H4 (cell line): ENCODE measurements at regions not wholly inside any gene's neighbourhood (a gene's known extent, or its start where the extent isn't known, plus 50 kb on each side); places are given as distances from the start of the nearest gene placed in this dataset.
A peak's percentile ranks its signal among the peaks of the same experiment; 100 is the strongest.

Source experiments
- DNase-seq: peaks from one replicate; pipeline ENCODE4 v3.0.0-alpha.2; 2015; ENCODE audit warnings: low spot score

DNA sequence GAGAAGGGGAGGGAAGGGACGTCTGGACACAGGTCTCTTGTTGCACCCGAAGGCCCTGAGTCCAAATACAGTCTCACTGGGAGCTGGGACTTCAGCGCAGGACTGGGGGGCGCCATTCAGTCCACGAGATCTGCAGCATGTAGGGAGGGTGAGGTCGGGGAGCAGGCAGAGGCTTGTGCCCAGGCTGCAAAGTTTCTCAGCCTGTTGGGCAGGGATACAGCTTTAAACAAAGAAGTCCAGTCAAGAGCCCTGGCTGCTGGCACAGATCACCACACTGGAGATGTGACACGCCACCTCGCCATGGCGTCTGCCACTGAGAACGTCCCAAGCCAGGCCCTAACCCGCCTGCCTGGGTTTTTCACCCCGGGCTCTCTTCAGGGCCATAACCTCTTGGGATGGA lies 256.6 kb downstream of the DLL1 start:
- no peak for DNase-seq

DNA sequence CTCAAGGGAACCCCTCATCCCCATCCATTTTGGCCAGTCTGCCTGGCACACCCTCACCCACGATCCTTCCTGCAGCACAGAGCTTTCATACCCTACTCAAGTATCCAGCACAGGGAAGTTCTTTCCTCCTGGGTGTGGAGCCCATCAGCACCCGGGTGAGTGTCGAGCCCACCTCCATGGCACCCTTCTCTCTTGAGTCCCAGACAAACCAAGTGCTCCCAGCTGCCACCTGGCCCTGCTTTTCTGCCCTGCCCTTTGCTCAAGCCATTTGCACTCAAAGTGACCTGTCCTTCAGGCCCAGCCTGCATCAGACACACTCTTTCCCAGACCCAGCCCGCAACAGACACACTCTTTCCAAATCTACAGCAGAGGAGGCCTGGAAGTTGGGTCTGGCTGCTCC lies 257.2 kb downstream of the DLL1 start:
- no peak for DNase-seq

GRCh38 chr6:170032706-170033309 lies 258.1 kb downstream of the DLL1 start:
- no peak for DNase-seq

- no peak for DNase-seq
Observed at GRCh38 chr6:170032197-170032596, 258.7 kb downstream of the DLL1 start.

DNA sequence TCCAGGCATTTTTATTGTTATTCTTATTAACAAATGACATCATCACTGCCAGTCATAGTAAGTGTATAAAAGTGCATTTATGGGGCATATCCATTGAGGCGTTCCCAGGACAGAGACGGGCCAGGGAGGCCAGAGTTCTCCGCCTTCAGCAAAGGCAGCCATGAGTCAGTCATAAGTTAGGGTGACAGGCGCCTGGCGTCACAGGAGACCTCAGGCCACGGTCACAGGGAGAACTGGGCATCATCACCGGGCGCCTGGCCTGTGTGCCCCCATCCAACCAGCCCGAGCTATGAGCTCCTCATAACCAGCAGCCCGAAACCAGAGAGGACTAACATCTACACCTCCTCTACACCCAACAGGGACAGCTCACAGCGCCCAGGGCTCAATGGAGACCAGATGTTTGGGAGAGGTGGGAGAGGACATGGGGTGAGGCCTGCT lies 259.2 kb downstream of the DLL1 start:
- peak; percentile 31 for DNase-seq

DNA sequence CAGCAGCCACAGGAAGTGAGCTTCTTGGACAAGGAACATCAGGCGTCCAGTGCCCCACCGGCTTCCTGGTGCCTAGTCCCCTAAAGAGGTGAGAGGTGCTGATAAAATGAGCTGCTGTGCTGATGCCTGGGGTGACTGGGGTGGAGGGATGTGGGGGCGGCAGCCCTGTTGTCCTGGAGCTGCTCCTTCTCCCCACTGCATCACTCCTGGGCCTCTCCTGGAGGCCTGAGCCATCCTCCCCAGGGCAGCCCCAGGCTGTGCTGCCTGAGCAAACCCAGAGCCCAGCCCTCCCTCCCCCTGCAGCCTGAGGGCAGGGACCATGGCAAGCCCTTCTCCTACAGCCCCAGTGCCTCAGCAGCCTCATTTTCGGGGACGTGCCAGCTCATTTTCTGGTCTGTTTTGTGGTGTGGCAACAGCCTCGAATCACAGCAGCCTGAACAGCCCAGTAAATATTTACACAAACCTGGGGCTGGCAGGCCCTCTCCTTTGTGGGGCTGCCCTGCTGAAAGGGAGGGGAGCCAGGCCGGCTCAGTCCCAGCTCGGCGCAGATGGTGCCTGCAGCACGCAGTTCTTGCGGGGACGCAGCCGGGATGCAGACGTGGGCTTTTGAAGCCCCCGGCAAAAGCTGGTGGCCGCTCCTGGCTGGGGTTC lies 259.9 kb downstream of the DLL1 start:
- DNase-seq = peak; percentile 86

DNA sequence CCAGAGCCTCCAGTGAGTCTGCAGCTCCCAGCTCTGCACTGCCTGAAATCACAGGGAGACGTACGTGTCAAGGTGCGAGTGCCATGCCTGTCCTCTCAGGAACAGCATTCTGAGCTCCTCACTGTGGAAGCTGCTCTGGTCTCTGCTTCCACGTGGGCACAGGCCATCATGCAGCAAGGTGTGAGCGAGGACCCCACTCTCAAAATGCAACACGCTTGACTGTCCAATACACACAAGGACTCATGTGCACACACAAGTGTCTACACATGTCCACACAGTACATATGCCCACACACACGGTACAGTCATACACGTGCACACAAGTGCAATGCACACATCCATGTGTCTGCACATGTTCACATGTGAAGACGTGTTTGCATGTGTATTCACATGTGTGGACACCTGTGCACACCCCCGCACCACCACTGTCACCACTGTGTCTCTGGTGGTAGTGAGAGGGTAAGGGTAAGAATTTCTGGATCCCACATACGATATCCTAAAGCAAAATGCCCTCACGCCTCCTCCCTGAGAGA lies 260.5 kb downstream of the DLL1 start:
- DNase-seq = no peak

- DNase-seq = no peak
Observed at GRCh38 chr6:170029416-170030283, 261.2 kb downstream of the DLL1 start.

- DNase-seq = no peak
Observed at GRCh38 chr6:170028629-170029345, 262.1 kb downstream of the DLL1 start.

DNA sequence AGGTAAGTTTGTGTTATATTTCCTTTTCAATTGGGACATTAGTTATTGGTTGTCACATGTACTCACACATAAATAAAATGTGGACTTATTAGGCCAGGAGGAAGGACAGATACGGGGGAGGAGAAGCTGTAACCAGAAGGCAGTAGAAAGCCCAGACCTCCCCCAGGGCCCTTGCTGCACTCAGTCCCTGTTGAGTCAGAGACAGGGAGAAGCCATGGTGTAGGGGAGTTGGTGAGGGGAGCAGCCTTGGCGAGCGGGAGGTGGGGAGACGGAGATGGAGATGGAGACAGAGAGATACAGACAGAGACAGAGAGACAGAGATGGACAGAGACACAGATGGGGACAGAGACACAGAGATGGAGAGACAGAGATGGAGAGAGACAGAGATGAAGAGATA lies 263.2 kb downstream of the DLL1 start:
- DNase-seq = no peak

- DNase-seq = no peak
Observed at GRCh38 chr6:170026751-170027646, 263.9 kb downstream of the DLL1 start.

DNA sequence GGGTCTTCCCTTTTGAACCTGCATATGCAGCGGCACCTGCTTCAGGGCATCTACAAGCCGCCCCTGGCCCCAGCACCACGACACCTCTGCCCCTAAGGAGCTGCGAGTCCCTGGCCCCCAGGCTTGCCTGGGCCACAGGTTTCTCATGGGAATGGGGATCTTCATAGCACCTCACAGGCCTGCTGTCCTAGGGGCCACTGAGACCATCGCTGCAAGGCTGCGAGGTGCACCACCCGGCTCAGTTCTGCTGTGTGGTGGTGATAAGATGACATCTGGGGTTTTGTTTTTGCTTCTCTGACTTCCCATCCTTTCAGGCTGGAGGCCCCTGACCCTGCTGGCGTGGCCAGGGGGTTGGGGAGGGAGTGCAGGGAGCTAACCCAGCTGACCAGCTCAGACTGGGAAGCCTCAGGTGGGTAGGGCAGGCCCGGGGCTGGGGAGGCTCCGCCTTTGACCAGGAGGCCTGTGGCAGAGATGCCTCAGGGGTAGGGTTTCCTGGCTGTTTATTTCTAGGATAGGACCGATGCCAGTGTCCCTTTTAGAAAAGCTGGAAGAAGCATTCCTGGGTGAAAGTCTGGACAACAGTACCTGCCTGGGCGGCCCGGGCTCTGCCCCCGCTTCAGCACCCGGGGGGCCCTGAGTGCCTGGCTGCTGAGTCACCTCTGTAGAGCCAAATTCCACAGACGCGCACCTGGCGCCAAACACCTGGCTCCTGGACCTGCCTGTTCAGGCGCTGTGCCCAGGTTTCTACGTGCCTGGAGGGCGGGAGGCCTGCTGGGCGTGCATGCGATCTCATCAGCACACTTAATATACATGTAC lies 264.7 kb downstream of the DLL1 start:
- no peak for DNase-seq

- DNase-seq = no peak
Observed at GRCh38 chr6:170025341-170025911, 265.5 kb downstream of the DLL1 start.

DNA sequence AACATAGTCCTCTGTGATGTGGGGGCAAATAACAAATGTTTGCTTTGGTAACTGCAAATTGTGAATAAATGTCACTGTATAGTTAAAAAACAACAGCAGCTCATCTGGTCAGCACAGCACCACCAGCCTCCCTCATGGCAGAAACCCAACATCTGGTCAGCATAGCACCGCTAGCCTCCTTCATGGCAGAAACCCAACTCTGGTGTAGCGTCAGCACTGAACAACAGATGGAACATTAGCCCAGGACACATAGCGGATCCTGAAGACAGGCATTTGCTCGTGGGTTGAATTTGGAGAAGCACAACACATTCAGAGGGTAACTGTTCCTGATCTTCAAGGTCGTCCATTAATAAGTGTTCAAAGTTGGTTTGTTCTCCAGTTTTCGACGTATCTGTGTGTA lies 265.9 kb downstream of the DLL1 start:
- DNase-seq = peak; percentile 68

DNA sequence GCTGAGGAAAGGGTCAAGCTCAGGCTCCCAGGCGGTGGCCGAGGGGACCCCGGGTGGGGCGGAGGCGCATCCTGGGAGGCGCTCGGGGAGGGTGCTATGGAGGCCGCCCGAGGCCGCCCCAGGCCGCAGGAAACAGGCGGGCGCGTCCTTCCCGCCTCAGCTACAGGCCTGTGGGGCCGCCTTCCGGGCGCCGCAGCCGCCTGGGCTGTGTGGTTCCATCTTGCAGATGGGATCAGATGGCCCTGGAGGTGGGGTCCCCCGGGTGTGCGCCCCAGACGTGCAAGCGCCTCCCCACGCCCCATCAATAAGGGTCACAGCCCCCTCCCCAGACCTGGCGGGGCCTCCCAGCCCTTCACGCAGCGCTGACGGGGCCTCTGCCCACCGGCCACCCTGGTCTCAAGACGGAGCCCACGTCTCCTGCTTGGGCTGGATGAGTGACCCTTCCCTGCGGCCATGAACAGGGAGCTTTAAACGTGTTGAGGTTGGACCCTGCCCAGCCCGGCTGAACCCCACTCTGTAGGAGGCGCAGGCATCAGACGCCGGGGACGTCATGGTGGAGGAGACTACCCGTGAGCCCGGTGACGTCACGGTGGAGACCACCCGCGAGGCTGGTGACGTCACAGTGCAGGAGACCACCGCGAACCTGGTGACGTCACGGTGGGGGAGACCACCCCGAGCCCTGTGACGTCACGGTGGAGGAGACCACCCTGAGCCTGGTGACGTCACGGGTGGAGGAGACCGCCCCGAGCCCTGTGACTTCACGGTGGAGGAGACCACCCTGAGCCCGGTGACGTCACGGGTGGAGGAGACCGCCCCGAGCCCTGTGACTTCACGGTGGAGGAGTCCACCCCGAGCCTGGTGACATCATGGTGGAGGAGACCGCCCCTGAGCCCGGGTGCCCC lies 267.0 kb downstream of the DLL1 start:
- DNase-seq = no peak

GRCh38 chr6:170022827-170023619 lies 267.9 kb downstream of the DLL1 start:
- DNase-seq = no peak

GRCh38 chr6:170022291-170022722 lies 268.6 kb downstream of the DLL1 start:
- DNase-seq = no peak

DNA sequence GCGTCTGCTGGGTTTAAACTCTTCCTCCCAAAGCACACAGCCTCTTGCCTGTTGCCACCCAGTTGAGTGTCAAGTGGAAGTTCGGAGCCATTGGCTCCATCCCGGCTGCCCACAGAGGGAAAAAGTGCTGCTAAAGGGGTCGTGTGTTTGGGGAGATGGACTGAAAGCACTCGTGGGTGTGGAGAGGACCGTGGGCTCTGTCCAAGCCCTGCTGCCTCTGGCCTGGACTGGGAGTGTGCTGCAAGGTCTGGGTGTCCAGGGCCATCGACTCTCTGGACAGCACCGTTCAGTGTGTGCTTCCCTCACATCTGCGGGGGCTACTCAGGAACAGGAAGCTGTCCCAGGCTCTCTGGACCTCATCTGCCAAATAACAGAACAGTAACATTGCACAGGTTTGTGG lies 269.3 kb downstream of the DLL1 start:
- DNase-seq = no peak
